ENCODE measurements at regions not wholly inside any gene's neighbourhood (a gene's known extent, or its start where the extent isn't known, plus 50 kb on each side); places are given as distances from the start of the nearest gene placed in this dataset.
"Not testable (repeated sequence)": the region's sequence is repeated elsewhere in the genome, so short reads cannot be mapped to it uniquely, and the experiment has no call there.

DNA sequence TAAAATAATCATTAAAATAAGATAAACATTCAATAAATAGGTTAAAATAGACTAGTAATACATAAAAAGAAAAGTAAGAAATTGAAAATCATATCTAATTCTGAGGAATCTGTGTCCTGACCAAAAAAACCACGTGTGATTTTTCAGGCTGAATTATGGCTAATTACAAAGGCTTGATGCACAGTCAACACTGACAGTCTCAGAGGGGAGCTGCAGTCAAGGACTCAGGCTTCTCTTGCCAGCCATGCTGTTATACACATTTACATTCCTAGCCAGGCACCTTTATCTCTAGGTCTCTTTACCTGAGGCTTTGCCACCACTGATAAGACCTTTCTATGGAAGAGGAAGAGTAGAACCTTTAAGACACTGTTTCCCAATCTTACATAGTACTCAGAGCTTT, 1737.7 kb upstream of the PCDH10 start:
- DNase-seq: no peak

DNA sequence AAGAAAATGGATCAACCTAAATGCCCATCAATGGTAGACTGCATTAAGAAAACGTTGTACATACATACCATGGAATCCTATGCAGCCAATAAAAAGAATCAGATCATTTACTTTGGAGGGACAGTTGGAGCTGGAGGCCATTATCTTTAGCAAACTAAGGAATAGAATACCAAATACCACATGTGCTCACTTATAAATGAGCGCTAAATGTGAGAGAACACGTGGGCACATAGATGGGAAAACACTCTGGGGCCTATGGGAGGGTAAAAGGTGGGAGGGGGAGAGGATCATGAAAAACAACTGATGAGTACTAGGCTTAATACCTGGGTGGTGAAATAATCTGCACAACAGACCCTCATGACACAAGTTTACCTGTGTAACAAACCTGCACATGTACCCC, 1729.9 kb upstream of the PCDH10 start:
- DNase-seq: no peak

- no peak for DNase-seq
Observed at GRCh38 chr4:131426023-131426758, 1722.9 kb upstream of the PCDH10 start.

DNA sequence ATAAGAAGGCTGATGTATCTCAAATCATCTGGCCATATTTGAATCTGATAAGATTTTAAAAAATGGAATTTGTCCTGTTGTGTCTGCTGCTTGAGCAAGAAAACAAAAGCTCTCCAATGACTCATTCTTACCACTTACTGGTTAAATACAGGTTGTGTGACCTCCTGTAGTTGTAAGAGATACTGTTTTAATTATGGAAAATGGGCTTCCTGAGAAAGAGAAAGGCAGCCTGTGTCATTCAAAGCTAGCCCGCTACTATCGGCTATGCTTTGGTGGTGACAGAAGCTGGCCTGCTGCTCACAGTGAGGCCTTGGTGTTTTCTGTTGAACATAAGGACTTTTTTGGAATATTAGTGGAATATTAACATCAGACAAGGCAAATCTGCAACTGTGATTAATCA, 1722.1 kb upstream of the PCDH10 start:
- DNase-seq: no peak

GRCh38 chr4:131430302-131430701, 1718.8 kb upstream of the PCDH10 start:
- no peak for DNase-seq

GRCh38 chr4:131441004-131441688, 1707.9 kb upstream of the PCDH10 start:
- DNase-seq: no peak

DNA sequence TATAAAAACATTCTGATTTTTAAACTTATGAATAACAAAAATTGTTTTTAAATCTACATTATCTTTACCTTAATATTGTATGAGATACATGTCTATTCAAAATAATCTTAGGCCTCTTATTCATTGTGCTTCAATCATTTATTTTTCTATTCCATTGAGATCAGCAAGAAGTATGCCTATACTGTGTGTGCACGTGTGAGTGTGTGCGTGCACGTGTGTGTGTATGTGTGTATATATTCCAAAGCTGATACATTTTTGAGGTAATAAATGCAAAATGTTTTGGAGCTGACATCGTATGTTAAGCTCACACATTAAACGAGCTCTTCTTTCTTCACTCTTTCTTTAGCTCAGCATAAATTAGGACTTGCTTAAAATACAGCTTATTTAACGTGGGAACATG, 1701.2 kb upstream of the PCDH10 start:
- DNase-seq: no peak

GRCh38 chr4:131450572-131451209, 1698.4 kb upstream of the PCDH10 start:
- no peak for DNase-seq

GRCh38 chr4:131459430-131460101, 1689.5 kb upstream of the PCDH10 start:
- DNase-seq: no peak

GRCh38 chr4:131470360-131470759, 1678.7 kb upstream of the PCDH10 start:
- DNase-seq: no peak

GRCh38 chr4:131488772-131489171, 1660.3 kb upstream of the PCDH10 start:
- DNase-seq: no peak

- DNase-seq: not testable (repeated sequence)
Observed at GRCh38 chr4:131496211-131496610, 1652.9 kb upstream of the PCDH10 start.

GRCh38 chr4:131499141-131499873, 1649.8 kb upstream of the PCDH10 start:
- DNase-seq: no peak

GRCh38 chr4:131509521-131509920, 1639.6 kb upstream of the PCDH10 start:
- DNase-seq: no peak

DNA sequence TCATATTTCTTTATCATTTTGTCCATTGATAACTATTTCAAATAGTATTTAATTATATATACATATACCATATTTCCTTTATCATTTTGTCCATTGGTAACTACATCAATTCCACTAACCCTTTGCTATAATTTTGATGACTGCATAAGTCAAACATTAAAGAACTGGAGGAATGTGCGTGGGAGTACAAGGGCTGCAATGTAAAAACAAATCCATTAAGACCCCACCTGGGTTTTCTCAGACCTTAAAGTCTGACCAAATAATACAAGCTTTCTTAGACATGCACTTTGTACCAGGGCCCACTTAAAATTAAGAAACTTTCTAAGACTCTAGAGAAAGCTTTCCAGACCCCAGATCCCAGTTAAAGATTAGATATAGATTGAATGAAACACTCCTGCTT, 1622.4 kb upstream of the PCDH10 start:
- no peak for DNase-seq

DNA sequence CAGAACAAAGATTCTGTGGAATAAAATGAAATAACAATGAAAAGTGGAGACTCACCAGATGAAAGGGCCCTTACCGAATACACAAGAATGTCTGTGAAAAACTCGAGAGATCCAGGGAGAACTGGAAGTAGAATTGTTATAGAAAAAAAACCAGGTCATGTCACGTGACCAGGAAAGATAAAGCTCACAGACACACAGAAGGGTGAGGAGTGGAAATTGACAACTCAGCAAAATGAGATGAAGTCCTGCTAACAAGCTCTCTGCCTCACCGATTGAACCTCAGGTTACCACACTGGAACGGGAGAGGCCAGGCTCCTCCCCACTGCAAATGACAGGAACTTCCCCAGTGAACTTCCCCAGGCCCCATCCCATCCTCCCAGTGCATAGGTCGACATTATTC, 1618.0 kb upstream of the PCDH10 start:
- DNase-seq: no peak

DNA sequence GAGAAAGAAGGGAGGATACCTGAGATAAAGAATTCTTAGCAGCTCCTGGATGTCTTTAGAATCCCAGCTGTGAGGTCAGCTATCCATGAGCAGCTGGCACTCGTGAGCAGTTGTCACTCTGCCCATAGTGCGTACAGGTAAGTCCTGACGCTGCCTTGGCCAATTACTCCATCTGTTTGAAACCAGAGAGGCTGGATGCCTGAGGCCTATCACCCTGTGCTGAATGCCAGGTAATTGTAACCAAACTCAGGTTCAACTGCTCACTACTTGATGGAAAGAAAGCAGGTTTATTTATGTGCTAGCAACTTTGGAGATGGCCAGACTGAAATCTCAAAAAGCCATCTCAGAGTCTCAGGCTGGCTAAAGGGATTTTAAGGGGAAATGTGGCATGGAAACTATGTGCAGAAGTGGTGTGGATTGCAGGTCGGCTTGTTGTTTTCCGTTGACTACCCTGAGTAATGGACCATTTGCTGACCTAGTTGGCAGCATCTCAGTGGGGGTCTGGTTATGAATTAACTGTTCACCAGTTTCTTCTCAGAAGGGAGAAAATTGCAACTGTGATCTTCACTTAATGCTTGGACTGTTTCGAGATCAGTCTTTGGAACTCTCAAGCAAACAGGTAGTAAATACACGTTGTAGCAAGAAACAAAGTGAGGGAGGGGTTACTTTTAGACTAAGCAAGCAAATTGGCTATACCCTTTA, 1614.0 kb upstream of the PCDH10 start:
- DNase-seq: no peak

DNA sequence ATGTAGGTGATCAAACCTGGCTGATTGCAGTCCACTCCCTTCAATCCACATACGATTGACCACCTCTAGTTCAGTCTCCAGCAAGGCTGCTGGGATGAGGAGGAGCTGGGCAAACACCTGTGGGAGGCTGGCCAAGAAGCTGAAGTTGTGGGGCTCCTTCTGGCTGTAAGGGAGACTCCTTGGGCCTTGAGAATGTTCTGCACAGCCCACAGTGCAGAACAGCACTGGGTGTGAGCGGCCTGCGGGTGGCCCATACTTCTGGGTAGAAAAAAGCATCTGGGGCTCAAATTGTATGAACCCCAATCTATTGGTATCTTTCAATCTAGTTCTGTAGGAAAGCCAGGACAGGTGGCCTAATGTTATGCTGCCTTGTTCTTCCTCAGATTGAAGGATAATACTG, 1608.8 kb upstream of the PCDH10 start:
- no peak for DNase-seq

GRCh38 chr4:131547506-131547981, 1601.5 kb upstream of the PCDH10 start:
- DNase-seq: no peak

DNA sequence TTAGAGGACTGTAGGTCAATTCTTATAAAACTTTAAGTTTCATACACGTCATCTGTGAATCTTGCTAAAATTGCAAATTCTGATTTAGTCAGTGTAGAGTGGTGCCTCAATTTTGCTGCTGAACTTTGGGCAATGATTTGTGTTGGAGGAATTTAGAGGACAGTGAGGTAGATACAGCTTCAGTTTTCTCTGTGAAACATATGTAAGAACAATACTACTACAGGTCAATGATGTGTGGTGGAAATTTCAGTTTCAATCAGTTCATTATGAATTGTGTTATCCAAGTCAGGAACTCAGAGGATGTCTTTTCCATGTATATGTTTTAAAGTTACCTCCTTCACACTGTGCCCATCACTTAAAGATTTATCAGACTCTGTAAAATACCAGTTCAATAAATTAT, 1597.8 kb upstream of the PCDH10 start:
- no peak for DNase-seq

- DNase-seq: no peak
Observed at GRCh38 chr4:131566026-131566425, 1583.1 kb upstream of the PCDH10 start.

DNA sequence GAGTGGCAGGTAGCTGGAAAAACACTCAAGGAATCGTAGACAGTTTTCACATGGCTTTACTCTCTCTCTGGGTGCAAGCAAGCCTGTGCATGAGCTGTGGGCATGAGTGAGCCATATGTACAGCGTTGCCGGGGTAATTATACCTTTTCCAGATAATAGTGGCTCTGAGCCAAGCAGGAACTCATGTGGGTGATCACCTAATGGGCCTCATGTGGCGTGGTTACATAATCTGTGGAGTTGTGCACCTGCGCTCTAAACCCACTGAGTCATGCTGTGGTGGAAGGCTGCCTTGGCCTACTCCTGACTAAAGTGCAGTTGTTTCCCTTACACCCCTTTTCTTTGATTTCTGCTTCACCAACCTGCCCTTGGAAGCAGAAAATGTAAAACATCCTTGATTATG, 1564.5 kb upstream of the PCDH10 start:
- DNase-seq: no peak
